ENCODE measurements at regions not wholly inside any gene's neighbourhood (a gene's known extent, or its start where the extent isn't known, plus 50 kb on each side); places are given as distances from the start of the nearest gene placed in this dataset.

DNA sequence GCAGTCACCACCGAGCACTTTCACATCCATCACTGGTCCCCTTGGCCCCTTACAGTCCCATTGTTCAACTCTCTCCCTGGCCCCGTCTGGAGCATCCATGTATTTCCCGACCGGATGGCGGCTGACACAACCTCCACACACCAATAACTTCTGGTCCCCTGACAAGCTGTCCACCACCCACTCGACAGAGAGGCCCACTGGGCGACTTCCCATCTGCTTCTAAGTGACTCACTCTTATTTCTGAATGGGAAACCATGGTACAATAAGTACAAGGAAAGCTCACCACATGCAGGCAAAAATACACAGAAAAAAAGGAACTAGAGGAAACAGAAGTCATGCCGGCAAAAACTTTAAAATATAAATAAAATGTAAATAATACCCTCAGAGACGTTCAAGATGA lies 82.9 kb upstream of the RAB12 start:
- TF ChIP-seq, protein P1, sequence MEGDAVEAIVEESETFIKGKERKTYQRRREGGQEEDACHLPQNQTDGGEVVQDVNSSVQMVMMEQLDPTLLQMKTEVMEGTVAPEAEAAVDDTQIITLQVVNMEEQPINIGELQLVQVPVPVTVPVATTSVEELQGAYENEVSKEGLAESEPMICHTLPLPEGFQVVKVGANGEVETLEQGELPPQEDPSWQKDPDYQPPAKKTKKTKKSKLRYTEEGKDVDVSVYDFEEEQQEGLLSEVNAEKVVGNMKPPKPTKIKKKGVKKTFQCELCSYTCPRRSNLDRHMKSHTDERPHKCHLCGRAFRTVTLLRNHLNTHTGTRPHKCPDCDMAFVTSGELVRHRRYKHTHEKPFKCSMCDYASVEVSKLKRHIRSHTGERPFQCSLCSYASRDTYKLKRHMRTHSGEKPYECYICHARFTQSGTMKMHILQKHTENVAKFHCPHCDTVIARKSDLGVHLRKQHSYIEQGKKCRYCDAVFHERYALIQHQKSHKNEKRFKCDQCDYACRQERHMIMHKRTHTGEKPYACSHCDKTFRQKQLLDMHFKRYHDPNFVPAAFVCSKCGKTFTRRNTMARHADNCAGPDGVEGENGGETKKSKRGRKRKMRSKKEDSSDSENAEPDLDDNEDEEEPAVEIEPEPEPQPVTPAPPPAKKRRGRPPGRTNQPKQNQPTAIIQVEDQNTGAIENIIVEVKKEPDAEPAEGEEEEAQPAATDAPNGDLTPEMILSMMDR (IDR thresholded peaks at IDR 0.05) = no peak
- TF ChIP-seq POLR2A (IDR thresholded peaks at IDR 0.05) = no peak
